Natural killer cell (primary cell): ENCODE measurements at regions not wholly inside any gene's neighbourhood (a gene's known extent, or its start where the extent isn't known, plus 50 kb on each side); places are given as distances from the start of the nearest gene placed in this dataset.

Experiments used
- ATAC-seq, 3 donors: fragments of 150-1000 bp in 2 of 3; fragments of 200-7000 bp in 1 of 3; cut with Tn5 transposase; 1 replicate in 1 of 3; 2 replicates in 2 of 3; pipeline ENCODE4 v1.10.0; 2021; ENCODE audit warnings: mild to moderate bottlenecking in 2 of 3, moderate library complexity in 2 of 3
- DNase-seq, 2 donors: peaks; one replicate each; pipeline versions ENCODE4 v3.0.0 to v3.0.0-alpha.2; 2013 to 2021; ENCODE audit warnings: mixed read lengths in 1 of 2
- H3K27ac ChIP-seq: one replicate; pipeline ENCODE4 v1.5.1; 2013; ENCODE audit warnings: mild to moderate bottlenecking, low read length
- H3K27me3 ChIP-seq: one replicate; pipeline ENCODE4 v1.6.1; 2013; ENCODE audit warnings: low read length; ENCODE audit not compliant: control insufficient read depth, insufficient read depth
- H3K36me3 ChIP-seq: one replicate; pipeline ENCODE4 v1.6.1; 2013; ENCODE audit warnings: low read length; ENCODE audit not compliant: control insufficient read depth, insufficient read depth
- H3K4me1 ChIP-seq: one replicate; pipeline ENCODE4 v1.6.1; 2013; ENCODE audit warnings: low read length; ENCODE audit not compliant: control insufficient read depth, insufficient read depth
- H3K4me3 ChIP-seq: one replicate; pipeline ENCODE4 v1.5.1; 2013; ENCODE audit warnings: low read length
- H3K9me3 ChIP-seq: one replicate; pipeline ENCODE4 v1.6.1; 2013; ENCODE audit warnings: low read length; ENCODE audit not compliant: control insufficient read depth, insufficient read depth
- H3K27ac Mint-ChIP-seq, 2 donors: one replicate each; pipeline ENCODE4 v1.8.0; 2022; ENCODE audit warnings: mild to moderate bottlenecking in 2 of 2, mixed read lengths in 2 of 2, moderate library complexity in 1 of 2
- H3K27me3 Mint-ChIP-seq, 2 donors: one replicate each; pipeline ENCODE4 v1.8.0; 2022; ENCODE audit warnings: low read depth in 2 of 2, mixed read lengths in 2 of 2
- H3K36me3 Mint-ChIP-seq: one replicate; pipeline ENCODE4 v1.8.0; 2022; ENCODE audit warnings: mixed read lengths
- H3K4me1 Mint-ChIP-seq, 2 donors: one replicate each; pipeline ENCODE4 v1.8.0; 2022; ENCODE audit warnings: mixed read lengths in 2 of 2
- H3K4me3 Mint-ChIP-seq: one replicate; pipeline ENCODE4 v1.8.0; 2022; ENCODE audit warnings: mild to moderate bottlenecking, moderate library complexity, mixed read lengths
- H3K9me3 Mint-ChIP-seq, 2 donors: one replicate each; pipeline ENCODE4 v1.8.0; 2022; ENCODE audit warnings: mixed read lengths in 2 of 2
- CTCF ChIP-seq: fragments of 200-600 bp; IDR thresholded peaks from one replicate; pipeline ENCODE4 v1.8.0; 2022; ENCODE audit warnings: antibody characterized with exemption
- WGBS: methylation state at CpG from one replicate; pipeline ENCODE4 v1.1.7; 2013; ENCODE audit warnings: missing lambda C conversion rate; ENCODE audit not compliant: insufficient coverage; 5-methylcytosine and 5-hydroxymethylcytosine counted together
- intact Hi-C: fragments of 100-400 bp; cut with micrococcal nuclease; formaldehyde crosslinking; loops from one replicate; pipeline ENCODE4 v1.14.2; 2022

GRCh38 chr1:98179151-98179773 lies 258.4 kb upstream of the DPYD start:
- H3K9me3 ChIP-seq: no peaks in the 10 kb centered on the region
- Mint-ChIP-seq H3K27ac (no peak overlapping the region), H3K4me3 (no peak overlapping the region), H3K27me3 (peaks cover 0 to 2% of the 10 kb centered on the region in 2 donors), H3K36me3 (no peaks in the 10 kb centered on the region), H3K4me1 (no peaks in the 10 kb centered on the region), H3K9me3 (no peaks in the 10 kb centered on the region)
- no peaks in the 10 kb centered on the region for H3K4me1 ChIP-seq
- H3K27me3 ChIP-seq: no peaks in the 10 kb centered on the region
- no peak overlapping the region for H3K27ac ChIP-seq
- intact Hi-C loops: no loop called here
- ATAC-seq: no peak
- no peak for DNase-seq
- no peak overlapping the region for H3K4me3 ChIP-seq
- 97% methylated on average over 4 of the region's 4 CpGs for WGBS
- no peaks in the 10 kb centered on the region for H3K36me3 ChIP-seq
- no peak for TF ChIP-seq CTCF

GRCh38 chr1:98177751-98178150 lies 256.9 kb upstream of the DPYD start:
- H3K4me1 Mint-ChIP-seq: no peaks in the 10 kb centered on the region
- peaks cover 0 to 2% of the 10 kb centered on the region in 2 donors for H3K27me3 Mint-ChIP-seq
- TF ChIP-seq CTCF: no peak
- intact Hi-C loops: no loop called here
- DNase-seq (no peak), ATAC-seq (no peak)
- 92% methylated on average over 2 of the region's 2 CpGs for WGBS
- H3K9me3 Mint-ChIP-seq: no peaks in the 10 kb centered on the region
- H3K4me1 ChIP-seq: no peaks in the 10 kb centered on the region
- H3K27ac Mint-ChIP-seq: no peak overlapping the region
- no peaks in the 10 kb centered on the region for H3K36me3 Mint-ChIP-seq
- no peak overlapping the region for H3K27ac ChIP-seq
- H3K9me3 ChIP-seq: no peaks in the 10 kb centered on the region
- no peak overlapping the region for H3K4me3 Mint-ChIP-seq
- H3K4me3 ChIP-seq: no peak overlapping the region
- H3K27me3 ChIP-seq: no peaks in the 10 kb centered on the region
- H3K36me3 ChIP-seq: no peaks in the 10 kb centered on the region

- no peaks in the 10 kb centered on the region for H3K4me1 ChIP-seq
- no peaks in the 10 kb centered on the region for H3K36me3 Mint-ChIP-seq
- no peak overlapping the region for H3K27ac ChIP-seq
- H3K27me3 ChIP-seq: no peaks in the 10 kb centered on the region
- H3K4me1 Mint-ChIP-seq: peaks cover 0 to 7% of the 10 kb centered on the region in 2 donors
- H3K27ac Mint-ChIP-seq: no peak overlapping the region
- no peaks in the 10 kb centered on the region for H3K9me3 Mint-ChIP-seq
- H3K4me3 ChIP-seq: no peak overlapping the region
- intact Hi-C loops: no loop called here
- no peaks in the 10 kb centered on the region for H3K9me3 ChIP-seq
- H3K4me3 Mint-ChIP-seq: no peak overlapping the region
- no peaks in the 10 kb centered on the region for H3K36me3 ChIP-seq
- DNase-seq: no peak
- WGBS: 96% methylated on average over 2 of the region's 3 CpGs
- no peak for ATAC-seq
- TF ChIP-seq CTCF: no peak
- H3K27me3 Mint-ChIP-seq: peaks cover 0 to 2% of the 10 kb centered on the region in 2 donors
These were observed 256.1 kb upstream of the DPYD start for GRCh38 chr1:98176936-98177335.

GRCh38 chr1:98176414-98176813 lies 255.6 kb upstream of the DPYD start:
- Mint-ChIP-seq H3K4me1 (peaks cover 3 to 7% of the 10 kb centered on the region in 2 donors), H3K27ac (no peak overlapping the region), H3K36me3 (no peaks in the 10 kb centered on the region), H3K27me3 (peaks cover 0 to 5% of the 10 kb centered on the region in 2 donors), H3K4me3 (no peak overlapping the region), H3K9me3 (no peaks in the 10 kb centered on the region)
- no peaks in the 10 kb centered on the region for H3K27me3 ChIP-seq
- H3K36me3 ChIP-seq: no peaks in the 10 kb centered on the region
- DNase-seq: no peak
- no peak overlapping the region for H3K4me3 ChIP-seq
- no peak overlapping the region for H3K27ac ChIP-seq
- intact Hi-C loops: no loop called here
- no peak for ATAC-seq
- TF ChIP-seq CTCF: no peak
- no peaks in the 10 kb centered on the region for H3K4me1 ChIP-seq
- no peaks in the 10 kb centered on the region for H3K9me3 ChIP-seq
